ENCODE measurements at regions not wholly inside any gene's neighbourhood (a gene's known extent, or its start where the extent isn't known, plus 50 kb on each side); places are given as distances from the start of the nearest gene placed in this dataset.

DNA sequence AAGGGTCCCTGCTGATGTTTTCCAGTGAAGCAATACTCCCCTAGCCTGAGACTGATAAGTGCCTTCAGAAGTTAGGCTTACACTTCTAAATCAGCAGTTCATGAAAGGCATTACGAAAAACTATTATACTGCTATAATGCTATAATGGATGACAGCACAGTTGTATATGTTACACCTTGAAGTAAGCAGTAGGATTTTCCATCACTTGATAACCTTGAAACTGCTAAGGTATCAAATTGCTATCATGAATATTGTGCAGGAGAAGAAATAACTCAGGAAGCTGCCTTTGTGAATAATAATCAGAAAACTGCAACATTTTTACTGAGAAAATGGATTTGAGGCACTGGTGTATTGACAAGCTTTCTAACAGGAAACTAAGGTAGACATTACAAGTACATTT lies 142.3 kb downstream of the HNMT start:
- DNase-seq = no peak

DNA sequence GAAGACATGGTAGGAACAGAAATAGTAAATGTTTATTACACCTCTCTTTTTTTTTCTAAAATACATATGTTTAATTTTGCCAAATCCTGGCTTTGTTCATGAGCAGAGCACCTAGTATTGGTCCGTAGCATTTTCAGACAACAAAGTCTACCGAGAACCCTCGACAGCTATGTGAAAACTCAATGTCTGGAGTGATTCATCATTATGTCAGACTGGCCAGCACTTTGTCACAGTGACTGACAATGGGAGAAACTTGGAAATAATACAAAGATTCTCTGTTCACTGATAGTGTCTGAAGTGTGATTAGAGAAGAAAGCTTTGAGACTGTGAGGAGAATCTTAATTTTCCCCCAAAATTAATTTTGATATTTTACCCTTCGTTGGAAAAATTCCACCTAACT lies 143.0 kb downstream of the HNMT start:
- no peak for DNase-seq

- no peak for DNase-seq
These were observed 146.3 kb downstream of the HNMT start for GRCh38 chr2:138110453-138111083.

- DNase-seq = peak; percentile 63
These were observed 148.3 kb downstream of the HNMT start for GRCh38 chr2:138112536-138112935.

DNA sequence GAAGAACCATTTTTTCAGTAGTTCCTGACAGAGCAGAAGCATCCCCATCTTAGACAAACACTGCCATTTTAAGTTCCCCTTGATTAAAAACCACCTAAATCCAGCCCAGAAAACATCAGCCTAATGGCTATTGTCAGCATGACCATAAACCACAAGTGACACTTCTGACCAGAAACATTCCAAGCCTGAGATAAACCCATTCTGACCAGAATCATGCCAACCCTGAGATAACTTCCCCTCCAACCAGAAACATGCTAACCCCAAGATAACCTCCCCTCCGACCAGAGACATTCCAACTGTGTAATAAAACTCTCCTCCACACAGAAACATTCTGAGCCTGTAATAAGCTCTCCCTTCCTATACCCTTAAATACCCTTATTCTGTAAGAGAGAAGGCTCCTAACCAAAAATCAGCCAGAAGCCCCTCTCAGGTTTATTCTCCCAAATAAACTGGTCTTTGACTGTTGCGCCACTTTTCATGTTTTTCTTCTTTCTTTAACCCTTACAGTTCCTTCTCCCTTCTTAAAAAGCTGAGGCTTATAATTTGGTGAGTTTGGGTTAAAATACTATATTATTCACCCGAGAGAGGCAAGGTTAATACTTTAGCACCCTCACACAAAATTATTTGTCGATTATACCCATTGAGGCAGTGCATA lies 149.7 kb downstream of the HNMT start:
- no peak for DNase-seq

- DNase-seq = no peak
These were observed 151.4 kb downstream of the HNMT start for GRCh38 chr2:138115666-138116065.

GRCh38 chr2:138116456-138116855 lies 152.2 kb downstream of the HNMT start:
- no peak for DNase-seq

DNA sequence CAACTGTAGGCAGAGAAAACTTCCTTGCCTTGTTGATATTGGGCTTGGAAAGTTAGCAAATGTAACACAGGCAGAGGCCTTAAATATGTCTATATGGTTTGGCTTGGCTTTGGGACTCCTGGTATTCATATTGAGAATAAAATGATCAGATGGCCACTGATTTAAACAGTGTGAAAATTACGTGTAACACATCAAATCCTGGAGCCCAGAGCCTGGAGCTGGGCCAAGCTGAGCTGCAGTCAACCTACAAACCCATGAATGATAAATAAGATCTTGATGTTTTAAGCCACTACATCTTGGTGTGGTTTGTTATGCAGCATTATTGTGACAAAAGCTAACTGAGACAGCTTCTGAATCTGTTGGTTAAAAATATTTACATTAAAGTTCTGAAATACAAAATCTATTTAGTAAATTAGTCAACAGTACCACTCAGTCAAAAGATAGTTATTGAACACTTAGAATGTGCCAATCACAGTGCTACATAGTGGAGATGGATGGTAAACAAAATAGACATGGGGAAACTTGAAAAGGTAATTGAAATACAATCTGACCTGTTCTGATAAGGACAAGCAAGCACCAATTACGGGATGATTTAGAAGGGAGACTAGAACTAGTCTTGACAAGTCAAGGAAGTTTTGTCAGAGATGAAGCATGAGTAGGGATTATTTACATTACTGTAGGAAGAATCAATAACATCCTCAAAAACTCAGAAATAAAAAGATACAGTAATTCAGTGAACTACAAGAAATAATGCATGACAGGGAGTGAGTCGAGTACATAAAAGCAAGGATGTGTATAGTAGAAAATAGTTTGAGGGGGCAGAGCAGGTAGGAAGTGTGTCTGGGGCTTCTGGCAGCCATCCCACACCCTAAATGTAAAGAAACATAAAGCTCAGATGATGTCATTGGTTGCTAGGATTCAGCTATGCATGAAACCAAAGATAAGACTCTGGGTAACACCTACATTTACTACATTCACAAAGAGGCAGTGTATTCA lies 157.7 kb downstream of the HNMT start:
- DNase-seq = no peak

DNA sequence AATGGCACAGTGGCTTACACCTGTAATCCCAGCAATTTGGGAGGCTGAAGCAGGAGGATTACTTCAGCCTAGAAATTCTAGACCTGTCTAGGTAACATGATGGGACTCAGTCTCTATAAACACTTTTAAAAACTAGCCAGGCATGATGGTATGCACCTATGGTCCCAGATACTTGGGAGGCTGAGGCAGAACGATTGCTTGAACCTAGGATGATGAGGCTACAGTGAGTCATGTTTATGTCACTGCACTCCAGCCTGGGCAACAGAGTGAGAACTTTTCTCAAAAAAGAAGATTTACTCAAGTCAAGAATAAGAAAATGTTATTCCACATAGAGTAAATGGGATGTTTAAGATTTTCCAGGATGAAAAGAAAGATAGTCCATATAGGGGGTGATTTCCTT lies 158.6 kb downstream of the HNMT start:
- DNase-seq = no peak

- DNase-seq = no peak
These were observed 159.5 kb downstream of the HNMT start for GRCh38 chr2:138123741-138124140.

DNA sequence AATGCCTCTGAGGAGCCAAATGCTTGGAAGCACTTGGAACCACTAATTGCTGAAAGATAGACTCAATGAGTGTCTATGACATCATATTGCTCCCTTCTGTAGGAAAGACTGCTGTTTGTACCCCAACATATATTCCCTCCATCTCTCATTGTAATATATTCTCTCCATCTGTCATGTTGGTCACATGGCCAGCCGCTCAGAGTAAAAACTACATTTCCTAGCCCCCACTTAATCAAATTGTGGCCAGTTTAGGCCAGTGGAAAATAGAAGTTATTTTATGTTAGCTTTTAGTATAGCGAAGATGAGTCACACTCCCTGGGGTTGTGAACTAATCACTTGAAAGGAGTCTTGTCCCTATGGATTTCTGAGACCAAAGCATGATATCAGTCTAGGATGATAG lies 160.2 kb downstream of the HNMT start:
- no peak for DNase-seq

DNA sequence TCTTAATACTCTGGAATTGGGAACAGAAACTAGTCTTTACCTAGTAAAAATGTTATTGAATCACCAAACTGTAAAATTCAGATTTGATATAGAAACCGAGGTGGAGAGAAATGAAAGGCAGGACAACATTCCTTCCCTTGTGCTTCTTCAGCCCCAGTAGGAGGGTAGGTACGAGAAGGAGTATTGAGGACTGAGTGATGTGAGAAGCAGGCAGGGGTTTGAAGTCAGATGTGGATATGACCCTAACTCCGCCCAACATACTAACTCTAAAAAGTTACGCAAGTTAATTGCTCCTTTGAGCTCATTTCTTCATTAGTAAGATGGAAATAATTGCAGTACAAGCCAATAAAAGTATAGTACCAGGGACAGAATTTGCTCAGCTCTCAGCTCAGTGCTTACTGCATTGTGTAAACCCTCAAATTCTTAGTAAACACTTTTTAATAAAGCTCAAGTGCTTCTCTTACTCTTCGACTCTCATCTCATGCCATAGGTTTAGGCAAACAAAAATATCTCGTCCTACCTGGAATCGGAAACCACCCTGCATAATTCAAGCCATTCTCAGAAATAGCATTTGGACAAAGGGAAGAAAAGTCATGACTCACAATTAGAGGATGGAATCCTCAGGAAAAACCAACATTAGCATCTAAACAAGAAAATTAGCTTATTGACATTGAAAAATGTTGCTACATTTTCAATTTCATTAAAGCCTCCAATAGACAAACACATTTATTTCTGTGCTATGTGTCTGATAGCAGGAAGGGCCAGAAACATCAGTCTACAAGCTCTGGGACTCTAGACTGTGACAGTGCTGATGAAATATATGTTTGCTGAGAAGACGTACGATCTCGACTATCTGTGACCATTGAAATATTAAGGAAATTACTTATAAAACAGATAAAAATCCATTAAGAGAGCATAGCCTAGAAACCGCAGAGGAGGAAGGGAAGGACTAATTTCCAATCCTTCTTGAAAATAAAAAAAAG lies 161.3 kb downstream of the HNMT start:
- no peak for DNase-seq

GRCh38 chr2:138132108-138132507 lies 167.8 kb downstream of the HNMT start:
- no peak for DNase-seq

- DNase-seq = no peak
These were observed 173.7 kb downstream of the HNMT start for GRCh38 chr2:138137949-138138348.

DNA sequence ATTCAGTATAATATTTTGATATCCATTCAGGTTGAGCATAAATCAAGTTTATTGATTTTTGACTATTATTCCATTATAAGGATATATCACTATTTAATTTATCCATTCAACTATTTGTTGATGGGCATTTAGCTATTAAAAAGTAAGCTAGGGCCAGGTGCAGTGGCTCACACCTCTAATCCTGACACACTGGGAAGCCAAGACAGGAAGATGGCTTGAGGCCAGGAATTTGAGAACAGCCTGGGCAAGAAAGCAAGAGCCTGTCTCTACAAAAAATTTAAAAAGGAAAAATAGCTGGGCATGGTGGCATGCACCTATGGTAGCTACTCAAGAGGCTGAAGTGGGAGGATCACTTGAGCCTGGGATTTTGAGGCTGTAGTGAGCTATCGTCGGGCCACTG lies 183.5 kb downstream of the HNMT start:
- DNase-seq = no peak

- no peak for DNase-seq
These were observed 191.0 kb downstream of the HNMT start for GRCh38 chr2:138155304-138155703.

DNA sequence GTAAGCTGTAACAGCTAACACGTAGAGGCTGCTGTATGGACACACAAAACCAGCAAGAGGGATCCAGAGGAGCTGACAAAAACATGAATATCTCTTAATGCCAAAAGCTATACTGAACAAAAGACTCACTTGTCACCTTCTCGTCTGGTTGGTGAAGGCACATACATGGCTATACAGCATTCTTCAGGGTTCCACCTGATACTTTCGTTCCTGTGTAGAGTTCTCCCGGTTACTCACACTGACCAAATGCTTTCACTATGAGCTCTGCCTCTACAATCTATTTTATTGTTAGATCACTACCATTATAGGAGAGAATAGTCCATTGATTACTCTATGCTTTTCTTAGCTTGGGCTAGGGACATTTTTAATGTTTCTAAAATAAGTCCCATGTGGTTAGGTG lies 193.1 kb downstream of the HNMT start:
- no peak for DNase-seq

DNA sequence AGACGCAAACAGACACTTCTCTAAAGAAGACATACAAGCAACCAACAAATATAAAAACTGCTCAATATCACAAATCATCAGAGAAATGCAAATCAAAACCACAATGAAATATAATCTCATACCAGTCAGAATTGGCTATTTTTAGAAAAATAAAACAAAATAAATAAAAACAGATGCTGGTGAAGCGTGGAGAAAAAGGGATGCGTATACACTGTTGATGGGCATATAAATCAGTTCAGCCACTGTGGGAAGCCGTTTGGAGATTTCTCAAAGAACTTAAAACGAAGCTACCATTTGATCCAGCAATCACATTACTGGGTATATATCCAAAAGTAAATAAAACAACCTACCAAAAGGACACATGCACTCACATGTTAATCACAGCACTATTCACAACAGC lies 206.2 kb downstream of the HNMT start:
- no peak for DNase-seq

DNA sequence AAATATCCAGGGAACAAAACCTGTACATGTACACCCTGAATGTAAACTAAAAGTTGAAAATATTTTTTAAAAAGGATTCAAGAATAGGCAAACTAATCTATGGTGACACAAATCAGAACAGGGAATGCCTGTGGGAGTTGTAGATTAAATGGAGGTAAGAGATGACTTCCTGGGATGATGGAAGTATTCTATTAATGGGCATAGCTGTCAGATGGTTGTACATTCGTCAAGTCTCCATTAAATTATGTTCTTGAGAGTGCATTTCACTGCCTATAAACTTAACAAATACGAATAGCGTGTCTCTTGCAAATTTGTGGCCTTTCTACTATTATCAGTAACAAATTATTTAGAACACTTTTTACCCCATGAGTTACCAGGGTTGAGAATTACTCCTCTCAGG lies 207.0 kb downstream of the HNMT start:
- DNase-seq = no peak

DNA sequence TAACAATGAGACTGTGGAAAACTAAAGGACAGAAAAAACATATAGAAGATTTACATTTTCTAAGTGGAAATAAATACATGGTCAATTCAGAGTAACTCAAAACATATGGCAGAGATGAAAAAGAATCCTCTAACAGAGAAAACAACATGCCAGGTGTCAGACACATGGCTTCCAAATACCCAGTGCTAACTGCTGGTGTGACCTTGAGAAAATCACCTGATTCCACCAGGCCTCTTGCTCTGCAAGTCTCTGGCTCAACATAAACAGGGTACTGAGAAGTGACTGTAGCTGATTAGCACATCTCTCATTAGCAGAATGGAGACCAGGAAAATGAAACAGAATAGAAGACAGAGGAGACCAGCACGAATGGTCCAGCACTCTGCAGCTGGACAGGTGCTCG lies 210.8 kb downstream of the HNMT start:
- no peak for DNase-seq

DNA sequence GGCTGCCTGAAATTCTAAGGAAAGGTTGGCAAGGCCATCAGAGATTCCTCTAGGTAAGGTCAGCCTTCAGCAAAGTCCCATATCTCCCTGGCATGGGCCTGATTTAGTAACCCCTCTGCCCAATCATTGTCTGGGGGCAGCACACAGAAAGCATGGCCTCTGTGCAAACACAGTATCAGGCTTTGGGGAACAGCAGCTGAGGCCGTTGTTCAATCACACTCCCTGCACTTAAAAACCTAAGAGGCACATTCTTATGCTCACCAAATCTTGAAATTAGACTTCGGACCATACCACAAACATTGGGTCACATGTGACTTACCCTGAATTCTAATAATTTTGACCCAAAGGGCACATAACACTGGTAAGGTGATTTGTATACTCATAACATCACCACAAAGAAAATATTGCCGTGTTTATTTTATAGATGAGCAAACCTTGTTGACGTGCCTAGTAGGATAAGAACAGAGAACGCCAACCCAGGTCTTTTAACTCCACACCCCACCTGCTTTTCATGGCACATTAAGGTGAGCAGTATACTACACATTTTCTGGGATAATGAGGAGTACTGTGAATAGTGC lies 212.7 kb downstream of the HNMT start:
- no peak for DNase-seq

DNA sequence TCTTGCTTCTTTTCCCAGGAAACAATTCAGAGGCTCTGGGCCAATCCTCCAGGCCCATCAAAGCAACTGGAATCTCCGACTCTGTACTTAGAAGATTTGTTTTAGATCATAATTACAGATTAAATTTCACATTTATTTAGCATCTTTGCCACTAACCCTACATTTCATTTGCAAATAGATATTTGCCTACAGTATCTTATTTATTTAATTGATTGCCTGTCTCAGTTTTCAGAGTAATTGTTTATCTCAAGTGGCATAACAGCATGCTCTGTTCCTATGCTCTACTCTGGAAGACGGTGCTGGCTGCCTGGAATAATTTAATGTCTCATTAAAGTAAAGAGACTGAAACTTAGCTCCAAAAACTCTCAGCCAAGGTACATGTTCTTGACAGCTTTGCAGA lies 213.4 kb downstream of the HNMT start:
- DNase-seq = no peak

Measured in NCI-H446 treated with DMSO at 0.1 percent for 48 hours (cell line).